B cell (primary cell): ENCODE measurements at regions not wholly inside any gene's neighbourhood (a gene's known extent, or its start where the extent isn't known, plus 50 kb on each side); places are given as distances from the start of the nearest gene placed in this dataset.

Experiments
- ATAC-seq: fragments of 200-7000 bp; cut with Tn5 transposase; one replicate; pipeline ENCODE4 v1.10.0; 2021; ENCODE audit warnings: low read depth, mild to moderate bottlenecking, moderate number of reproducible peaks, moderate library complexity
- CTCF ChIA-PET: fragments of 350-600 bp; sonication (Branson Sonifier 250); formaldehyde crosslinking; loops from one replicate; lab custom pipeline; 2021; ENCODE audit warnings: antibody characterized with exemption, inconsistent platforms; lab: Charles Lee
- POLR2A ChIA-PET: fragments of 350-600 bp; sonication (Branson Sonifier 250); formaldehyde crosslinking; loops from one replicate; lab custom pipeline; 2021; ENCODE audit warnings: antibody characterized with exemption; lab: Charles Lee
- DNase-seq: peaks from one replicate; pipeline ENCODE4 v3.0.0; 2013
- H2AFZ ChIP-seq: 2 replicates; pipeline ENCODE4 v1.6.1; 2012; ENCODE audit warnings: mild to moderate bottlenecking, low read depth, low read length; ENCODE audit not compliant: insufficient read depth, poor library complexity, severe bottlenecking
- H3K27ac ChIP-seq, 2 donors: 1 replicate in 1 of 2; 2 replicates in 1 of 2; pipeline ENCODE4 v1.5.1; 2012 to 2013; ENCODE audit warnings: low read length in 2 of 2, mild to moderate bottlenecking in 2 of 2, moderate library complexity in 1 of 2
- H3K27me3 ChIP-seq, 4 experiments: fragments of 200-600 bp in 1 of 4; sonication (generic) in 1 of 4; replicated peaks in 1 of 4; 1 replicate in 2 of 4; 2 replicates in 2 of 4; pipeline versions ENCODE4 v1.6.1 to v1.7.0; 2013 to 2016; ENCODE audit warnings: low read length in 3 of 4, mild to moderate bottlenecking in 2 of 4, mixed read lengths in 1 of 4, moderate library complexity in 1 of 4; ENCODE audit not compliant: insufficient read depth in 4 of 4, control insufficient read depth in 3 of 4; ENCODE audit errors: control extremely low read depth in 1 of 4
- H3K36me3 ChIP-seq, 2 experiments: replicated peaks in 1 of 2; 1 replicate in 1 of 2; 2 replicates in 1 of 2; pipeline versions ENCODE4 v1.6.1 to v1.7.1; 2013; ENCODE audit warnings: low read length in 1 of 2; ENCODE audit not compliant: insufficient read depth in 2 of 2, control insufficient read depth in 1 of 2; ENCODE audit errors: control extremely low read depth in 1 of 2, extremely low read depth in 1 of 2
- H3K4me1 ChIP-seq, 2 donors: fragments of 200-600 bp in 1 of 2; sonication (generic) in 1 of 2; 1 replicate in 1 of 2; 2 replicates in 1 of 2; pipeline versions ENCODE4 v1.5.1 to v1.6.1; 2013 to 2017; ENCODE audit warnings: low read length in 2 of 2; ENCODE audit not compliant: control insufficient read depth in 2 of 2, insufficient read depth in 2 of 2
- H3K4me2 ChIP-seq: replicated peaks from 2 replicates; pipeline ENCODE3; 2012; ENCODE audit warnings: mild to moderate bottlenecking, low read depth, low read length; ENCODE audit not compliant: poor library complexity, severe bottlenecking
- H3K4me3 ChIP-seq, 5 experiments: fragments of 200-600 bp in 1 of 5; sonication (generic) in 1 of 5; 1 replicate in 3 of 5; 2 replicates in 2 of 5; pipeline versions ENCODE4 v1.5.1 to v1.7.0; 2011 to 2016; ENCODE audit warnings: low read length in 4 of 5, mild to moderate bottlenecking in 4 of 5, low read depth in 2 of 5, control low read depth in 1 of 5, moderate library complexity in 1 of 5; ENCODE audit not compliant: insufficient read depth in 1 of 5; ENCODE audit errors: control extremely low read depth in 1 of 5, extremely low read depth in 1 of 5
- H3K79me2 ChIP-seq: fragments of 200-600 bp; sonication (generic); one replicate; pipeline ENCODE4 v1.6.0; 2016; ENCODE audit warnings: low read length; ENCODE audit not compliant: control insufficient read depth, insufficient read depth
- H3K9ac ChIP-seq: fragments of 200-600 bp; sonication (generic); 2 replicates; pipeline ENCODE4 v1.6.1; 2017; ENCODE audit warnings: mild to moderate bottlenecking, low read length, moderate library complexity
- H3K9me3 ChIP-seq, 3 donors: one replicate each; pipeline versions ENCODE4 v1.6.1 to v1.7.1; 2013; ENCODE audit warnings: low read length in 2 of 3; ENCODE audit not compliant: control insufficient read depth in 2 of 3, insufficient read depth in 1 of 3; ENCODE audit errors: control extremely low read depth in 1 of 3
- H4K20me1 ChIP-seq: 2 replicates; pipeline ENCODE4 v1.6.0; 2012; ENCODE audit warnings: mild to moderate bottlenecking, low read length; ENCODE audit not compliant: insufficient read depth, control insufficient read depth, poor library complexity, severe bottlenecking
- H3K27ac Mint-ChIP-seq: one replicate; pipeline ENCODE4 v1.8.0; 2021; ENCODE audit warnings: mixed read lengths
- H3K27me3 Mint-ChIP-seq: one replicate; pipeline ENCODE4 v1.8.0; 2021; ENCODE audit warnings: mixed read lengths
- H3K4me1 Mint-ChIP-seq: one replicate; pipeline ENCODE4 v1.8.0; 2021; ENCODE audit warnings: mixed read lengths
- H3K4me3 Mint-ChIP-seq: one replicate; pipeline ENCODE4 v1.8.0; 2021; ENCODE audit warnings: mixed read lengths
- H3K9me3 Mint-ChIP-seq: one replicate; pipeline ENCODE4 v1.8.0; 2022; ENCODE audit warnings: mixed read lengths; ENCODE audit not compliant: insufficient read depth
- CTCF ChIP-seq: fragments of 200-600 bp; IDR thresholded peaks from one replicate; pipeline ENCODE4 v1.8.0; 2022; ENCODE audit warnings: antibody characterized with exemption, mild to moderate bottlenecking
- EZH2 ChIP-seq: IDR thresholded peaks from 2 replicates; pipeline ENCODE4 v1.6.1; 2012; ENCODE audit warnings: borderline replicate concordance, low read depth, mild to moderate bottlenecking, moderate library complexity, low read length; ENCODE audit not compliant: insufficient read depth, poor library complexity, severe bottlenecking
- WGBS: methylation state at CpG from one replicate; pipeline ENCODE4 v1.1.5; 2013; ENCODE audit warnings: missing lambda C conversion rate; ENCODE audit not compliant: insufficient coverage; 5-methylcytosine and 5-hydroxymethylcytosine counted together
- intact Hi-C: fragments of 100-400 bp; cut with micrococcal nuclease; formaldehyde crosslinking; loops from one replicate; pipeline ENCODE4 v1.10.0; 2022

- Histone ChIP-seq H4K20me1 (no peaks in the 10 kb centered on the region), H3K4me3 (no peak overlapping the region), H3K9ac (no peak overlapping the region), H3K9me3 (peaks cover 0 to 10% (median 0%) of the 10 kb centered on the region in 3 donors), H3K36me3 (no peaks in the 10 kb centered on the region), H3K4me2 (no peak overlapping the region), H3K27ac (no peak overlapping the region), H3K79me2 (no peaks in the 10 kb centered on the region), H3K4me1 (no peaks in the 10 kb centered on the region), H3K27me3 (peaks cover 0 to 3% (median 0%) of the 10 kb centered on the region in 4 experiments), H2AFZ (no peak overlapping the region)
- no peaks in the 10 kb centered on the region for H3K9me3 Mint-ChIP-seq
- H3K27ac Mint-ChIP-seq = no peak overlapping the region
- POLR2A ChIA-PET = no interaction called here
- intact Hi-C loops = no loop called here
- no peak for ATAC-seq
- WGBS = 100% methylated on average over 1 of the region's 1 CpG
- DNase-seq = no peak
- TF ChIP-seq EZH2 (no peak), CTCF (no peak)
- H3K4me1 Mint-ChIP-seq = no peaks in the 10 kb centered on the region
- CTCF ChIA-PET = no interaction called here
- no peak overlapping the region for H3K4me3 Mint-ChIP-seq
- H3K27me3 Mint-ChIP-seq = peaks cover 8% of the 10 kb centered on the region
These were observed 126.8 kb downstream of the FAM174B start for GRCh38 chr15:92528736-92529135.

GRCh38 chr15:92527197-92527596 is 128.4 kb downstream of the FAM174B start:
- no peaks in the 10 kb centered on the region for H3K4me1 ChIP-seq
- peaks cover 0 to 4% (median 0%) of the 10 kb centered on the region in 3 donors for H3K9me3 ChIP-seq
- no peaks in the 10 kb centered on the region for H3K36me3 ChIP-seq
- no peak overlapping the region for H3K9ac ChIP-seq
- TF ChIP-seq CTCF (no peak), EZH2 (no peak)
- H3K4me3 ChIP-seq = no peak overlapping the region
- H3K4me2 ChIP-seq = no peak overlapping the region
- Mint-ChIP-seq H3K9me3 (no peaks in the 10 kb centered on the region), H3K27me3 (peaks cover 8% of the 10 kb centered on the region), H3K4me1 (no peaks in the 10 kb centered on the region), H3K4me3 (no peak overlapping the region), H3K27ac (no peak overlapping the region)
- intact Hi-C loops = no loop called here
- no peaks in the 10 kb centered on the region for H3K79me2 ChIP-seq
- no peak for ATAC-seq
- no peak for DNase-seq
- no peak overlapping the region for H3K27ac ChIP-seq
- WGBS = 79% methylated on average over 2 of the region's 2 CpGs
- ChIA-PET POLR2A (no interaction called here), CTCF (no interaction called here)
- no peak overlapping the region for H2AFZ ChIP-seq
- no peaks in the 10 kb centered on the region for H4K20me1 ChIP-seq
- H3K27me3 ChIP-seq = peaks cover 0 to 3% (median 0%) of the 10 kb centered on the region in 4 experiments
